ENCODE measurements at regions not wholly inside any gene's neighbourhood (a gene's known extent, or its start where the extent isn't known, plus 50 kb on each side); places are given as distances from the start of the nearest gene placed in this dataset.
"Not testable (repeated sequence)": the region's sequence is repeated elsewhere in the genome, so short reads cannot be mapped to it uniquely, and the experiment has no call there.

DNA sequence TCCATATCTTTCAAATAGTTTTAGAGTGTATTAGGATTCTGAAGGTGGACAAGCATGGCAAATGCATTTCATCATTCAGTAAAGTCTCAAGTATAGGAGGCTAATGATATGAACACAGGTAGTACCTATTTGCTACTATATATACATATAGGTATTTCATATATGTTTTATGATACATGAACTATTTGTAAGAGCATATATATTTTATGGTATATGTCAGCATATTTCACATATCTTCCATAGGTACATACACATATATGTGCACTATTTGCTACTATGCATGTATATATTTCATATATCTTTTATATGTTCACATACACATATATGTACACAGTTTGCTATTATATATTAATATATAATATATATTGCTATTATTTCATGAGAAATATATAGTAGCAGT, 1291.7 kb upstream of the MIR17HG start:
- Histone ChIP-seq H3K36me3 (no peaks in the 10 kb centered on the region), H3K4me1 (ENCODE audit: insufficient read depth) (no peaks in the 10 kb centered on the region), H3K9me3 (no peaks in the 10 kb centered on the region), H3K27ac (no peak overlapping the region), H3K4me3 (no peak overlapping the region), H3K27me3 (no peaks in the 10 kb centered on the region)
- DNase-seq, result no peak
- no peak for TF ChIP-seq EP300 (IDR thresholded peaks at IDR 0.05)
- TF ChIP-seq POLR2A (IDR thresholded peaks at IDR 0.05), result no peak
- TF ChIP-seq, protein P1, sequence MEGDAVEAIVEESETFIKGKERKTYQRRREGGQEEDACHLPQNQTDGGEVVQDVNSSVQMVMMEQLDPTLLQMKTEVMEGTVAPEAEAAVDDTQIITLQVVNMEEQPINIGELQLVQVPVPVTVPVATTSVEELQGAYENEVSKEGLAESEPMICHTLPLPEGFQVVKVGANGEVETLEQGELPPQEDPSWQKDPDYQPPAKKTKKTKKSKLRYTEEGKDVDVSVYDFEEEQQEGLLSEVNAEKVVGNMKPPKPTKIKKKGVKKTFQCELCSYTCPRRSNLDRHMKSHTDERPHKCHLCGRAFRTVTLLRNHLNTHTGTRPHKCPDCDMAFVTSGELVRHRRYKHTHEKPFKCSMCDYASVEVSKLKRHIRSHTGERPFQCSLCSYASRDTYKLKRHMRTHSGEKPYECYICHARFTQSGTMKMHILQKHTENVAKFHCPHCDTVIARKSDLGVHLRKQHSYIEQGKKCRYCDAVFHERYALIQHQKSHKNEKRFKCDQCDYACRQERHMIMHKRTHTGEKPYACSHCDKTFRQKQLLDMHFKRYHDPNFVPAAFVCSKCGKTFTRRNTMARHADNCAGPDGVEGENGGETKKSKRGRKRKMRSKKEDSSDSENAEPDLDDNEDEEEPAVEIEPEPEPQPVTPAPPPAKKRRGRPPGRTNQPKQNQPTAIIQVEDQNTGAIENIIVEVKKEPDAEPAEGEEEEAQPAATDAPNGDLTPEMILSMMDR (IDR thresholded peaks at IDR 0.05), result no peak
- intact Hi-C loops (cut with DNase I), result no loop called here

DNA sequence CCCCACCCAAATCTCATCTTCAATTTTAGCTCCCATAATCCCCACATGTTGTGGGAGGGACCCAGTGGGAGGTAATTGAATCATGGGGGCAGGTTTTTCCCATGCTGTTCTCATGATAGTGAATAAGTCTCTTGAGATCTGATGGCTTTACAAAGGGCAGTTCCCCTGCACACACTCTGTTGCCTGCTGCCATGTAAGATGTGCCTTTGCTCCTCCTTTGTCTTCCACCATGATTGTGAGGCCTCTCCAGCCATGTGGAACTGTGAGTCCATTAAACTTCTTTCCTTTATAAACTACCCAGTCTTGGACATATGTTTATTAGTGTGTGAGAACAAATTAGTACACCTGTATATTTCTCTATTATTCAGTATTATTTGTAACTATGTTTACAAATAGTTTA, 1283.3 kb upstream of the MIR17HG start:
- intact Hi-C loops (cut with DNase I); H3K27ac ChIP-seq; H3K4me1 ChIP-seq (ENCODE audit: insufficient read depth); H3K9me3 ChIP-seq; H3K27me3 ChIP-seq; DNase-seq; H3K36me3 ChIP-seq; H3K4me3 ChIP-seq: not testable (repeated sequence)

DNA sequence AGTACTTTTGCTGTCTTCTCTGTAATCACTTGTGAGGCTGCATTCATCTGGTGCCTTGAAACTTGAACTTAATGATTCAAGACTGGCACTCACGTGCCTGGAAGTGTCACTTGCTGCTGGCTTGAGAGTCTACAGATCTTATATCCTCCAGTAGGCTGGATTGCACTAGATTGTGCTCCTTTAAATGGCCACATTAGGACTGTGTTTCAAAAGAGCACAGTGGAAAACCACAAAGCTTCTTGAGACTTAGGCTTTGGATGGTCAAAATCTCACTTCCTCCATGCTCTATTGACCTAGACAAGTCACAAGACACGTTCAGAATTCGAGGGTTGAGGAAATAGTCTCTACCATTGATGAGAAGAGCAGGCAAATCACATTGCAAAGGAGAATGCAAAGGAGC, 1278.8 kb upstream of the MIR17HG start:
- Histone ChIP-seq H3K9me3 (no peaks in the 10 kb centered on the region), H3K27ac (no peak overlapping the region), H3K4me1 (ENCODE audit: insufficient read depth) (no peaks in the 10 kb centered on the region), H3K27me3 (no peaks in the 10 kb centered on the region), H3K4me3 (no peak overlapping the region), H3K36me3 (no peaks in the 10 kb centered on the region)
- TF ChIP-seq EP300 (IDR thresholded peaks at IDR 0.05) (no peak), POLR2A (IDR thresholded peaks at IDR 0.05) (no peak)
- TF ChIP-seq, protein P1 (IDR thresholded peaks at IDR 0.05), result no peak
- WGBS, 3 donors, result 42 to 55% (median 47%) methylated on average over 3 of the region's 3 CpGs
- intact Hi-C loops (cut with DNase I), result no loop called here
- no peak for DNase-seq

- Histone ChIP-seq H3K4me1 (ENCODE audit: insufficient read depth) (no peaks in the 10 kb centered on the region), H3K27me3 (no peaks in the 10 kb centered on the region), H3K36me3 (no peaks in the 10 kb centered on the region), H3K9me3 (no peaks in the 10 kb centered on the region), H3K4me3 (no peak overlapping the region), H3K27ac (no peak overlapping the region)
- TF ChIP-seq, protein P1 (IDR thresholded peaks at IDR 0.05), result no peak
- TF ChIP-seq POLR2A (IDR thresholded peaks at IDR 0.05) (no peak), EP300 (IDR thresholded peaks at IDR 0.05) (no peak)
- DNase-seq, result no peak
- intact Hi-C loops (cut with DNase I), result no loop called here
- WGBS, 3 donors, result 63 to 91% (median 88%) methylated on average over 1 of the region's 1 CpG
Measured at GRCh38 chr13:90070362-90070761, 1277.1 kb upstream of the MIR17HG start.

- Histone ChIP-seq H3K4me3 (no peak overlapping the region), H3K36me3 (no peaks in the 10 kb centered on the region), H3K27me3 (no peaks in the 10 kb centered on the region), H3K4me1 (ENCODE audit: insufficient read depth) (no peaks in the 10 kb centered on the region), H3K27ac (no peak overlapping the region), H3K9me3 (no peaks in the 10 kb centered on the region)
- WGBS, 3 donors, result 84 to 92% (median 88%) methylated on average over 4 of the region's 4 CpGs
- intact Hi-C loops (cut with DNase I), result no loop called here
- no peak for DNase-seq
- TF ChIP-seq EP300 (IDR thresholded peaks at IDR 0.05), result no peak
- TF ChIP-seq, protein P1 (IDR thresholded peaks at IDR 0.05), result no peak
Measured at GRCh38 chr13:90070837-90071525, 1276.5 kb upstream of the MIR17HG start.

Data from ovary (tissue), 7 donors.